T-cell (primary cell): ENCODE measurements at regions not wholly inside any gene's neighbourhood (a gene's known extent, or its start where the extent isn't known, plus 50 kb on each side); places are given as distances from the start of the nearest gene placed in this dataset.

Source experiments
- ATAC-seq, 4 experiments: fragments of 200-7000 bp in 3 of 4; fragments of 150-1000 bp in 1 of 4; cut with Tn5 transposase; replicated peaks in 1 of 4; 1 replicate in 3 of 4; 2 replicates in 1 of 4; pipeline ENCODE4 v1.10.0; 2021; ENCODE audit warnings: moderate library complexity in 3 of 4, mild to moderate bottlenecking in 2 of 4, moderate number of reproducible peaks in 1 of 4
- CTCF ChIA-PET, 2 donors: fragments of 300-600 bp; sonication (Branson Sonifier 250); formaldehyde crosslinking; loops; one replicate each; lab custom pipeline; 2022; ENCODE audit warnings: antibody characterized with exemption in 2 of 2; lab: Charles Lee
- POLR2A ChIA-PET, 2 donors: fragments of 300-600 bp; sonication (Branson Sonifier 250); formaldehyde crosslinking; loops; one replicate each; lab custom pipeline; 2022; ENCODE audit warnings: antibody characterized with exemption in 2 of 2; lab: Charles Lee
- DNase-seq, 35 experiments: peaks; one replicate each; pipeline versions ENCODE4 v3.0.0 to v3.0.0-alpha.2; 2013 to 2023
- H3K27ac ChIP-seq: one replicate; pipeline ENCODE4 v1.5.1; 2013; ENCODE audit warnings: low read length
- H3K27me3 ChIP-seq, 2 experiments: replicated peaks in 1 of 2; 1 replicate in 1 of 2; 2 replicates in 1 of 2; pipeline versions ENCODE4 v1.6.1 to v1.7.0; 2013; ENCODE audit warnings: low read length in 1 of 2, mixed read lengths in 1 of 2; ENCODE audit not compliant: control insufficient read depth in 2 of 2, insufficient read depth in 2 of 2; ENCODE audit errors: extremely low read depth in 1 of 2
- H3K36me3 ChIP-seq, 2 donors: 1 replicate in 1 of 2; 2 replicates in 1 of 2; pipeline versions ENCODE4 v1.6.1 to v1.7.0; 2013; ENCODE audit warnings: low read length in 1 of 2; ENCODE audit not compliant: control insufficient read depth in 2 of 2, insufficient read depth in 1 of 2; ENCODE audit errors: extremely low read depth in 1 of 2
- H3K4me1 ChIP-seq, 2 experiments: 1 replicate in 1 of 2; 2 replicates in 1 of 2; pipeline versions ENCODE4 v1.6.1 to v1.7.0; 2013; ENCODE audit warnings: low read length in 2 of 2, mixed read lengths in 1 of 2; ENCODE audit not compliant: insufficient read depth in 2 of 2, control insufficient read depth in 1 of 2; ENCODE audit errors: extremely low read depth in 1 of 2
- H3K4me3 ChIP-seq, 2 donors: 1 replicate in 1 of 2; 2 replicates in 1 of 2; pipeline versions ENCODE4 v1.5.1 to v1.7.0; 2013; ENCODE audit warnings: mild to moderate bottlenecking in 2 of 2, low read length in 1 of 2, moderate library complexity in 1 of 2; ENCODE audit not compliant: control insufficient read depth in 1 of 2; ENCODE audit errors: extremely low read depth in 1 of 2
- H3K9me3 ChIP-seq: 2 replicates; pipeline ENCODE4 v1.7.0; 2013
- H3K27ac Mint-ChIP-seq, 2 donors: one replicate each; pipeline ENCODE4 v1.8.0; 2020 to 2021; ENCODE audit warnings: mild to moderate bottlenecking in 2 of 2, mixed read lengths in 2 of 2
- H3K27me3 Mint-ChIP-seq, 2 donors: one replicate each; pipeline ENCODE4 v1.8.0; 2021 to 2022; ENCODE audit warnings: mixed read lengths in 2 of 2
- H3K36me3 Mint-ChIP-seq: one replicate; pipeline ENCODE4 v1.8.0; 2021; ENCODE audit warnings: mixed read lengths
- H3K4me1 Mint-ChIP-seq, 3 donors: one replicate each; pipeline ENCODE4 v1.8.0; 2020 to 2022; ENCODE audit warnings: mixed read lengths in 3 of 3, mild to moderate bottlenecking in 1 of 3
- H3K4me3 Mint-ChIP-seq, 3 donors: one replicate each; pipeline ENCODE4 v1.8.0; 2020 to 2022; ENCODE audit warnings: mild to moderate bottlenecking in 3 of 3, mixed read lengths in 3 of 3, moderate library complexity in 3 of 3
- H3K9me3 Mint-ChIP-seq, 3 donors: one replicate each; pipeline ENCODE4 v1.8.0; 2020 to 2022; ENCODE audit warnings: mixed read lengths in 3 of 3
- WGBS: methylation state at CpG from one replicate; pipeline ENCODE4 v1.1.5; 2013; ENCODE audit warnings: missing lambda C conversion rate; ENCODE audit not compliant: insufficient coverage; 5-methylcytosine and 5-hydroxymethylcytosine counted together

DNA sequence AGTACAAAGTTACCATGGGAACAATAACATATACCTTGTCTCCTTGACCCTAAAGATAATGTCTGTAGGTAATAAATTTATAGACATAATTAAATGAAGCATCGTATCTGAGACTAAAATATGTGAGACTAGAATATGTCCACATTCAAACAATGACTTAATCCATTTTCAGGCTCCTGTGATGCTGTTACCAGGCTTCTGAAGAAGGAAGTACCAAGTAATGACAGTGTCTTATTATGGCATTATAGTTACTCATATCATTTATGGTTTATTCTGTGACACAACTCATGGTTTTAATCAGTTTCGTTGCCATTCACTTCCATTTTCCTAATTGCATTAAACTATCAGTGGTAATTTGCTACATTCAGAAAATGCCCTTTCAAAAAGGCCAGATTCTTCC, 100.6 kb upstream of the GPM6B start:
- Histone ChIP-seq H3K9me3 (no peaks in the 10 kb centered on the region), H3K4me3 (no peak overlapping the region), H3K4me1 (no peaks in the 10 kb centered on the region), H3K36me3 (no peaks in the 10 kb centered on the region), H3K27ac (no peak overlapping the region), H3K27me3 (no peaks in the 10 kb centered on the region)
- POLR2A ChIA-PET = no interaction called here
- H3K27me3 Mint-ChIP-seq = peaks cover 2 to 22% of the 10 kb centered on the region in 2 donors
- H3K4me1 Mint-ChIP-seq = no peaks in the 10 kb centered on the region
- ATAC-seq (no peak), DNase-seq (no peak)
- CTCF ChIA-PET = no interaction called here
- WGBS = no CpG with 5 or more reads among the region's 2 CpGs
- no peaks in the 10 kb centered on the region for H3K36me3 Mint-ChIP-seq
- H3K27ac Mint-ChIP-seq = no peak overlapping the region
- H3K4me3 Mint-ChIP-seq = no peak overlapping the region
- H3K9me3 Mint-ChIP-seq = no peaks in the 10 kb centered on the region

DNA sequence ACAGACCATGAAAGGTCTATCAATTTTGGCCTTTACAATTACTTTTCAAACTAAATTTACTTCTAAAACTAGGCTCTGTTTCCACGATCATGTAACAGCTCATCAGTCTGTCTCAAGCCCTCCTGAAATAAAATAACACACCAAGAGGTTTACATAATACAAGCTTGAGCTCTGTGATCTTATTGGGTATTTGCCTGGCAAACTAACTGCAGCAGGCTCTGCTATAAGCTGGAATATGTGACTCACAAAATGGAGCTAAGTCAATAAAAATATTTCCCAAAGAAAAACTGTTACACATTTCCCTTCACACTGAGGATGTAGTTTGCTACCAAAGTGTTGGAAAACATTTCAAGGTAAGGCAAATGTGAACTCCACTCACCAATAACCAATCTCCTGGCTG, 94.7 kb upstream of the GPM6B start:
- H3K4me3 ChIP-seq = no peak overlapping the region
- ATAC-seq = no peak
- no peaks in the 10 kb centered on the region for H3K36me3 Mint-ChIP-seq
- CTCF ChIA-PET = no interaction called here
- H3K36me3 ChIP-seq = no peaks in the 10 kb centered on the region
- no peaks in the 10 kb centered on the region for H3K4me1 ChIP-seq
- no peak overlapping the region for H3K4me3 Mint-ChIP-seq
- no peaks in the 10 kb centered on the region for H3K4me1 Mint-ChIP-seq
- no peaks in the 10 kb centered on the region for H3K9me3 ChIP-seq
- H3K27ac ChIP-seq = no peak overlapping the region
- H3K9me3 Mint-ChIP-seq = no peaks in the 10 kb centered on the region
- POLR2A ChIA-PET = no interaction called here
- no peak overlapping the region for H3K27ac Mint-ChIP-seq
- no CpG with 5 or more reads among the region's 1 CpG for WGBS
- H3K27me3 Mint-ChIP-seq = peaks cover 2 to 19% of the 10 kb centered on the region in 2 donors
- no peaks in the 10 kb centered on the region for H3K27me3 ChIP-seq
- no peak for DNase-seq

DNA sequence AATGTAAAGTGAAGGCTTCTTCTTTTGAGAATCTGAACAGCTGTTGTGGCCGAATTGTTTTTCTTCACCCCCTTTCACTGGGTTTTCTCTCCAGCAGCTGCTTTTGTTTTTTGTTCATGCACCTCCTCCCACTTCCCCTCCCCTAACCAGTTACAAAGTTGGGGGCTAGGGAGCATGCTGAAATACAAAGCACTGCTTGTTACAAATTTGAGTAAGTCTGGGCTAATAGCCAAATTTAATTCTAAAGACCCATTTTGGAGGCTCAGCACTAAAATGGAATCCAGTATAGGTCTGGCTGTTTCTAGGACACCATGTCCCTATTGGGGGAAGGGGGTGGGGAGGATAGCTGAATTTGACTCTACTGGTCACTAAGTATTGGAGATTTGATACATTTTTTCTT, 89.2 kb upstream of the GPM6B start:
- no peaks in the 10 kb centered on the region for H3K9me3 Mint-ChIP-seq
- ChIA-PET POLR2A (no interaction called here), CTCF (no interaction called here)
- Histone ChIP-seq H3K27ac (no peak overlapping the region), H3K4me3 (no peak overlapping the region), H3K36me3 (no peaks in the 10 kb centered on the region), H3K27me3 (no peaks in the 10 kb centered on the region), H3K9me3 (no peaks in the 10 kb centered on the region), H3K4me1 (no peaks in the 10 kb centered on the region)
- whole genome bisulfite sequencing = no CpG with 5 or more reads among the region's 1 CpG
- H3K27ac Mint-ChIP-seq = no peak overlapping the region
- no peak for ATAC-seq
- no peaks in the 10 kb centered on the region for H3K36me3 Mint-ChIP-seq
- no peak for DNase-seq
- no peak overlapping the region for H3K4me3 Mint-ChIP-seq
- H3K4me1 Mint-ChIP-seq = no peaks in the 10 kb centered on the region
- peaks cover 0 to 26% of the 10 kb centered on the region in 2 donors for H3K27me3 Mint-ChIP-seq

DNA sequence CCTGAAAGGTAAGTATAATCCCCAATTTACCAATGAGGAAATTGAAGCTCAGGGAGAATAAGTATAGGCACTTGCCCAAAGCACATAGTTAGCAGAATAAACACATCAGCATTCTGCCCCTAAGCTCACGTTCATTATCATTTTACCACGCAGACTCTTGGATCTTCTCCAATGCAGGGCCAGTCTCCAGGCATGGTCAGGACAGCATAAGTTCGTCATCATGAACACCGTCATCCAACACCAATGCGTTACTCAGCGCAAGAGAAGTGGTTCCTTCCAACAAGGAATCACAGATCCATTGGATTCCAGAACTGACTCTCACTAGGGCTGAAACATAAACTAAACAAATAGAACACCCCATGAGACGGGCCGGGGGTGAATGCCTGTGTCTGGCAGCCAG, 86.5 kb upstream of the GPM6B start:
- DNase-seq (no peak), ATAC-seq (no peak)
- Mint-ChIP-seq H3K27ac (no peak overlapping the region), H3K9me3 (no peaks in the 10 kb centered on the region), H3K4me1 (no peaks in the 10 kb centered on the region), H3K36me3 (no peaks in the 10 kb centered on the region), H3K27me3 (peaks cover 0 to 28% of the 10 kb centered on the region in 2 donors), H3K4me3 (no peak overlapping the region)
- no peaks in the 10 kb centered on the region for H3K4me1 ChIP-seq
- no peak overlapping the region for H3K27ac ChIP-seq
- 100% methylated on average over 1 of the region's 8 CpGs for WGBS
- no peaks in the 10 kb centered on the region for H3K36me3 ChIP-seq
- POLR2A ChIA-PET = interaction anchor here in 1 of 2 donors (0.5 kb wide), 1 partner anchor 991 kb away, joined by 6 read pairs; no protein-coding TSS in a partner anchor
- no peaks in the 10 kb centered on the region for H3K9me3 ChIP-seq
- no peaks in the 10 kb centered on the region for H3K27me3 ChIP-seq
- CTCF ChIA-PET = no interaction called here
- no peak overlapping the region for H3K4me3 ChIP-seq

DNA sequence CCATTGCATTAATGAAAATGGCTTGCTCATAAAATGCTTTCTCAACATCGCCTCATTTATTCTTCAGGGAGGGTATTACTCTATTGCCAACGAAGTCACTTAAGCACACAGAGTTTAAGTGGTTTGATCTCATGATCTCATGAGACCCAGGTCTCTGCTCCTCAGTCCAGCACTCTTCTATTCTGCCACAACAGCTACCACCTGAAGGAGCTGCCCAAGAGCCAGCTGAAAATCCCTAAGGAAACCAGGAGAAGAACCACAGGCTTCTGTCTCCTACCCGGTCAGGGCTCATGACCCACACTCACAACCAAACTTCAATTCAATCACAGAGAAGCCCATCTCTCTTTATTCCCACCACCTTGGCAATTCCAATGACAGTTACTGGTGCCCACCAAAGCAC, 85.5 kb upstream of the GPM6B start:
- Mint-ChIP-seq H3K9me3 (no peaks in the 10 kb centered on the region), H3K27me3 (peaks cover 0 to 31% of the 10 kb centered on the region in 2 donors), H3K4me3 (no peak overlapping the region), H3K36me3 (no peaks in the 10 kb centered on the region), H3K27ac (no peak overlapping the region), H3K4me1 (no peaks in the 10 kb centered on the region)
- ATAC-seq (no peak), DNase-seq (no peak)
- H3K4me1 ChIP-seq = no peaks in the 10 kb centered on the region
- H3K27ac ChIP-seq = no peak overlapping the region
- no peak overlapping the region for H3K4me3 ChIP-seq
- ChIA-PET POLR2A (no interaction called here), CTCF (no interaction called here)
- WGBS = no CpG with 5 or more reads among the region's 3 CpGs
- H3K36me3 ChIP-seq = no peaks in the 10 kb centered on the region
- no peaks in the 10 kb centered on the region for H3K27me3 ChIP-seq
- no peaks in the 10 kb centered on the region for H3K9me3 ChIP-seq

DNA sequence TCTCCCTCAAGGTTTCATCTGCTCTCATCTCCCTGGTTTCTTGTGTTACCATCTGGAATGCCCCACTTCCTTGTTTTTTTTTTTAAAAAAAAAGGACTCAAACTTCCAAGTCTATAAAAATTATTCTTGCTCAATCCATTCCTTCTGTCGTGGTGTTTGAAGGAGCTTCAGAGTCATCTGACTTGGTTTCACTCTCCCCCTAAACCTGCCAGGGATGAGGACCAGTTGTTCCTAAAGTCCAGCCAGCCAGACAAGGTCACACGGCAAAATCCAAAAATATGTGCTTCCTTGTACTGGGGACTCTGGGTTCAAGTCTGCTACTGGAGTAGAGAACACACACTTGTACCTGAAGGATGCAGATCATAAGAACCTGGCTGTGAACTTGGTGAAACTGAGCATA, 84.5 kb upstream of the GPM6B start:
- WGBS = no CpG with 5 or more reads among the region's 2 CpGs
- H3K36me3 ChIP-seq = no peaks in the 10 kb centered on the region
- no peaks in the 10 kb centered on the region for H3K27me3 ChIP-seq
- H3K27ac ChIP-seq = no peak overlapping the region
- Mint-ChIP-seq H3K4me1 (no peaks in the 10 kb centered on the region), H3K27me3 (peaks cover 0 to 31% of the 10 kb centered on the region in 2 donors), H3K4me3 (no peak overlapping the region), H3K9me3 (no peaks in the 10 kb centered on the region), H3K36me3 (no peaks in the 10 kb centered on the region), H3K27ac (no peak overlapping the region)
- ChIA-PET CTCF (interaction anchor here in 1 of 2 donors (0.5 kb wide), 1 partner anchor 1069 kb away, joined by 4 read pairs; no protein-coding TSS in a partner anchor), POLR2A (no interaction called here)
- H3K9me3 ChIP-seq = no peaks in the 10 kb centered on the region
- ATAC-seq (no peak), DNase-seq (no peak)
- H3K4me1 ChIP-seq = no peaks in the 10 kb centered on the region
- H3K4me3 ChIP-seq = no peak overlapping the region

DNA sequence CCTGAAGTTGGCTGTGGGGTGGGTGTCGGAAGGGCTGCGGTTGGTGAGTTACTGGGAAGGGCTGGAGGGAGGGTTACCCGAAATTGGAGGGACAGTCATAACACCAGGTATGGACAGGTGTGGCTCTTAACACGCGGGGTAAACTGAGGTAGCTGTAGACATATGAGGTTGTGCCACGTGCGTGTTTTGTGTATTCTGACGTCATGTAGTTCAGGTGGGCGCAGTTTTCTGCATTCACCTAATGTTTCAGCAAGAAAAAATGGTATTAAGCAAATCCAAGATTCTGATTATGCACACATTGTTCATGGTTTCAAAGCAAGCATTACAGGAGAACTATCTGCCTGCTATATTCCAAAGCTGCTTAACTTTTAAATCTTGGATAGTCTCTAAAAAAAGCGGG, 83.5 kb upstream of the GPM6B start:
- Histone ChIP-seq H3K4me3 (no peak overlapping the region), H3K27ac (no peak overlapping the region), H3K27me3 (no peaks in the 10 kb centered on the region), H3K4me1 (no peaks in the 10 kb centered on the region), H3K36me3 (no peaks in the 10 kb centered on the region), H3K9me3 (no peaks in the 10 kb centered on the region)
- WGBS = 100% methylated on average over 1 of the region's 10 CpGs
- DNase-seq (no peak), ATAC-seq (no peak)
- POLR2A ChIA-PET = no interaction called here
- Mint-ChIP-seq H3K4me3 (no peak overlapping the region), H3K9me3 (no peaks in the 10 kb centered on the region), H3K36me3 (no peaks in the 10 kb centered on the region), H3K4me1 (no peaks in the 10 kb centered on the region), H3K27me3 (peaks cover 0 to 31% of the 10 kb centered on the region in 2 donors), H3K27ac (no peak overlapping the region)
- CTCF ChIA-PET = no interaction called here
